Right lobe of liver (tissue), 4 donors: ENCODE measurements at regions not wholly inside any gene's neighbourhood (a gene's known extent, or its start where the extent isn't known, plus 50 kb on each side); places are given as distances from the start of the nearest gene placed in this dataset.

Experiments used
- CTCF ChIP-seq, 4 donors: fragments of 200-600 bp in 3 of 4; fragments of 450-650 bp in 1 of 4; IDR thresholded peaks; one replicate each; pipeline versions ENCODE4 v1.5.1 to v1.8.0; 2016 to 2022; ENCODE audit warnings: antibody characterized with exemption in 4 of 4, mild to moderate bottlenecking in 2 of 4
- POLR2A ChIP-seq: fragments of 450-650 bp; IDR thresholded peaks from one replicate; pipeline ENCODE4 v1.6.1; 2017; ENCODE audit warnings: antibody characterized with exemption, mild to moderate bottlenecking
- donor health status: DM: no; HTN: no; CAD: no.
- donor health status: DM: no; HTN: no; CAD: no.
- donor health status: DM: no; HTN: yes; CAD: no.

GRCh38 chr5:124842725-124843595 lies 96.5 kb upstream of the ZNF608 start:
- TF ChIP-seq CTCF (IDR thresholded peaks at IDR 0.05) (no peak), POLR2A (no peak)
